ENCODE measurements at regions not wholly inside any gene's neighbourhood (a gene's known extent, or its start where the extent isn't known, plus 50 kb on each side); places are given as distances from the start of the nearest gene placed in this dataset.

DNA sequence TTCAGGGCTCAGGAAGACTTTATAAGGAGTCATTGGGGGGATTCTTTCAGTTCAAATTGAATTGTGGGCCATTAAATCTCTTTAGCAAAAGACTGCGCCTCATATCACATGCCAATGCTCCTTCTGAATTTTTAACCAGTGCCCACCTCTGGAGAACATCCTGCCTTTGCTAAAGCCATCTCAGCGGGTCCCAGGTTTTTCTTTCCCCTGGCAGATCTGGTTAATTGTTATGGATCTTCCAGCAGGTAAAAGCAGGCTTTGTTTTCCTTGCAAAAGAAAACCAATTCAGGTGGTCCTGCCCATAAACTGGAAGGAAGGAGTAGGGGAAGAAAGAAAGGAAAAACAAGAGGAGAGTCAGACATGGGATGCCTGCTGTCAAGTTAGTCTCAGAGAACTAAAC lies 298.2 kb downstream of the LRFN2 start:
- no peaks in the 10 kb centered on the region for H3K36me3 ChIP-seq (ENCODE audit: control insufficient read depth, insufficient read depth, low read length)

DNA sequence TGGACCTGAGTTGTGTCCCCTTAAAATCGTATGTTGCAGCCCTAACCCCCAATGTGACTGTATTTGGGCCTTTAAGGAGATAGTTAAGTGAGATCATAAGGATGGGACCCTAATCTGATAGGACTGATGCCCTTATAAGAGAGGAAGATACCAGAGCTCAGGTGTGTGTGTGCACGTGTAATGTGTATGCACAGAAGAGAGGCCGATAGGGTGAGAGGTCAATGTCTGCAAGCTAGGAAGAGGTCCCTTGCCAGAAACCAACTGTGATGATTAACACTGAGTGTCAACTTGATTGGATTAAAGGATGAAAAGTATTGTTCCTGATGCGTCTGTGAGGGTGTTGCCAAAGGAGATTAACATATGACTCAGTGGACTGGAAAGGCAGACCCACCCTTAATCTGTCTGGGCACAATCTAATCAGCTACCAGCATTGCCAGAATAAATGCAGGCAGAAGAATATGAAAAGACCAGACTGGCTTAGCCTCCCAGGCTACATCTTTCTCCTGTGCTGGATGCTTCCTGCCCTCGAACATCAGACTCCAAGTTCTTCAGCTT lies 299.8 kb downstream of the LRFN2 start:
- no peak overlapping the region for H3K27ac ChIP-seq (ENCODE audit: low read depth, low read length)
- H3K9ac ChIP-seq (ENCODE audit: low read length), result no peak overlapping the region
- peaks cover 5% of the 10 kb centered on the region; the same call in 1 of the 2 replicates for H3K27me3 ChIP-seq (ENCODE audit: control insufficient read depth, insufficient read depth, low read length)

More for the DNA sequence above, 298.2 kb downstream of the LRFN2 start:
- Histone ChIP-seq H3K9me3 (ENCODE audit: control insufficient read depth, insufficient read depth, low read depth, low read length) (no peaks in the 10 kb centered on the region), H3K27ac (ENCODE audit: low read depth, low read length) (no peak overlapping the region; the same call in 1 of the 2 replicates), H3K4me3 (ENCODE audit: low read depth, low read length) (no peak overlapping the region), H3K9ac (ENCODE audit: low read length) (no peak overlapping the region), H3K27me3 (ENCODE audit: control insufficient read depth, insufficient read depth, low read length) (peaks cover 5% of the 10 kb centered on the region; the same call in 1 of the 2 replicates), H3K4me1 (ENCODE audit: control insufficient read depth, insufficient read depth, low read length) (peaks cover 35% of the 10 kb centered on the region)

DNA sequence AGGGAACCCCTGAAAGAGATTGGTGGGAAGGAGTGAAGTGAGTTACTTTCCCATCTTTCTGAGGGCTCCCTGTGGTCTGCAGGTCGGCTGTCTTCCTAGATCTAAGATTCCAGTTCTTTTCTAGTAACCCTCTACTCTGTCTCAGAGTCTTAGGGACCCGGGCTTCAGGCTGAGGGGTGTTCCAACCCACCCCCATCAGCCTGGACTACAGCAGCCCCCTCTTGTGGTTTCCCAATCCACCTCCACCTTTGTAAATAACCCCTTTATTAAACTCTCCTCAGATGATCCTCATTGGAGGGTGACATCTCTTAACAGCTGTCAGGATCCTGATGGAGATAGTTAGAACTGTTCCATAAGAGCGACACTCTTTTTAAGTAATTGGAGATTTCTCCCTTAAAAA lies 300.4 kb downstream of the LRFN2 start:
- no peak overlapping the region for H3K27ac ChIP-seq (ENCODE audit: low read depth, low read length)
- no peaks in the 10 kb centered on the region for H3K36me3 ChIP-seq (ENCODE audit: control insufficient read depth, insufficient read depth, low read length)
- H3K27me3 ChIP-seq (ENCODE audit: control insufficient read depth, insufficient read depth, low read length), result peaks cover 5% of the 10 kb centered on the region; the same call in 1 of the 2 replicates
- no peak overlapping the region for H3K4me3 ChIP-seq (ENCODE audit: low read depth, low read length)
- H3K9ac ChIP-seq (ENCODE audit: low read length), result no peak overlapping the region
- peaks cover 23% of the 10 kb centered on the region for H3K4me1 ChIP-seq (ENCODE audit: control insufficient read depth, insufficient read depth, low read length)
- no peaks in the 10 kb centered on the region for H3K9me3 ChIP-seq (ENCODE audit: control insufficient read depth, insufficient read depth, low read depth, low read length)

More for the DNA sequence above, 299.8 kb downstream of the LRFN2 start:
- Histone ChIP-seq H3K4me1 (ENCODE audit: control insufficient read depth, insufficient read depth, low read length) (peaks cover 23% of the 10 kb centered on the region), H3K9me3 (ENCODE audit: control insufficient read depth, insufficient read depth, low read depth, low read length) (no peaks in the 10 kb centered on the region), H3K36me3 (ENCODE audit: control insufficient read depth, insufficient read depth, low read length) (no peaks in the 10 kb centered on the region), H3K4me3 (ENCODE audit: low read depth, low read length) (no peak overlapping the region)

DNA sequence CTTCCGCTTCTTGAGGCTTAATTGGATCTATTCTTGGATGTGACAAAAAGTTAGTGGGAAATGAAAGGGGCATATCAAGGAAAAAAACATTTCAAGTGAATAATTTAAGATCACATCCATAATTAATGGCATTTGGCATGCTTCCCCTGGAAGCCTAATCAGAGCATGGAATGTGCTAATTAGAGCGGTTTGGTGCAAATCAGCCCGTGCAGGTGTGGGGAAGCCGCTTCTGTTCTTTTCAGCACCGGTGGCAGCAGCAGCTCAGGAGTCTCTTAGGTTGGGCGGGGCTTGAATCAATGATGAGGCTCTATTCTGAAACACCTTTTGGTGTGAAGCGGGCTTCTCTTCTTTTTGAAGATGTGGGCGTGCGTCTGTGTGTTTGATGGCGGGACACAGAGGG lies 301.2 kb downstream of the LRFN2 start:
- H3K9ac ChIP-seq (ENCODE audit: low read length), result no peak overlapping the region
- H3K4me3 ChIP-seq (ENCODE audit: low read depth, low read length), result peak overlapping the region; percentile 17; the same call in 1 of the 2 replicates
- H3K4me1 ChIP-seq (ENCODE audit: control insufficient read depth, insufficient read depth, low read length), result peaks cover 23% of the 10 kb centered on the region
- H3K9me3 ChIP-seq (ENCODE audit: control insufficient read depth, insufficient read depth, low read depth, low read length), result no peaks in the 10 kb centered on the region
- H3K27me3 ChIP-seq (ENCODE audit: control insufficient read depth, insufficient read depth, low read length), result peaks cover 5% of the 10 kb centered on the region; the same call in 1 of the 2 replicates
- H3K36me3 ChIP-seq (ENCODE audit: control insufficient read depth, insufficient read depth, low read length), result no peaks in the 10 kb centered on the region
- no peak overlapping the region for H3K27ac ChIP-seq (ENCODE audit: low read depth, low read length)

DNA sequence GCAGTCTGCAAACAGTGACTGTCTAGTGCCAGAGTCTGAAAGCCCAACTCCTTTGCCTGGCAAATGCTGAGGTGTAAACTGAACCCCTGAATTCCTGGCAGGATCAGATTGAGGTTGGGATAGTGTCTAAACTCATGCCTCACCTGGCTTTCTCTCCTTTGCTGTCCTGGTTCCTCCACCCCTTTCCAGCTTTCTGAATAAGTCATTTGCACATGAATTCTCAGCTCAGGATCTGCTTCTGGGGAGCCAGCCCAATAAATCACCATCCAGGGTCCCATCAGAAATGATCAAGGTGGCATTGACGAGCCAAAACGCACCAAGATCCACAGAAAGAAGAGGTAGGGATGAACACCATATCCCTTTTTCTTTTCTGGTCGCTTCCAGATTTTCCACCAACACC lies 301.6 kb downstream of the LRFN2 start:
- Histone ChIP-seq H3K27ac (ENCODE audit: low read depth, low read length) (no peak overlapping the region), H3K36me3 (ENCODE audit: control insufficient read depth, insufficient read depth, low read length) (no peaks in the 10 kb centered on the region), H3K27me3 (ENCODE audit: control insufficient read depth, insufficient read depth, low read length) (peaks cover 5% of the 10 kb centered on the region; the same call in 1 of the 2 replicates), H3K9me3 (ENCODE audit: control insufficient read depth, insufficient read depth, low read depth, low read length) (no peaks in the 10 kb centered on the region), H3K4me3 (ENCODE audit: low read depth, low read length) (peak overlapping the region; percentile 17; the same call in 1 of the 2 replicates), H3K4me1 (ENCODE audit: control insufficient read depth, insufficient read depth, low read length) (peaks cover 23% of the 10 kb centered on the region), H3K9ac (ENCODE audit: low read length) (no peak overlapping the region)

DNA sequence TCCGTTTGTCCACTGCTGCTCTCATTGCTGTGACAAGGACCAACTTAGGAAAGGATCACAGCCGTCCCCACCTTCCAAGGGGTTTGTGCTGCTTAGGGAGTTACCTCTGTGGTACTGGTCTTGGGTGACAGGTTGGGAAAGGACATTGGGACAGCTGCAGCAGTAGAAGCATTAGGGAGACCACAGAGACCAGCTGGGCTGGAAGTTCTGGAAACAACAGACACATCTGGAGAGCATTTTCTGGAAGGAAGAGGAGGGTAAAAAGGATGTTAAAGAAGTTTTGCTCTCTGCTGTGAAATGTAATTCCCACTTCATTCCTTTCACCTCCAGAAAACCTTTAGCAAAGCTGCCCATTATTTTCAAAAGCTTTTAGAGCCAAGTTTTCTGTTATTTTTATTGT lies 304.2 kb downstream of the LRFN2 start:
- peaks cover 15% of the 10 kb centered on the region for H3K4me1 ChIP-seq (ENCODE audit: control insufficient read depth, insufficient read depth, low read length)
- H3K36me3 ChIP-seq (ENCODE audit: control insufficient read depth, insufficient read depth, low read length), result no peaks in the 10 kb centered on the region
- H3K4me3 ChIP-seq (ENCODE audit: low read depth, low read length), result no peak overlapping the region
- H3K27ac ChIP-seq (ENCODE audit: low read depth, low read length), result no peak overlapping the region
- H3K9me3 ChIP-seq (ENCODE audit: control insufficient read depth, insufficient read depth, low read depth, low read length), result no peaks in the 10 kb centered on the region
- H3K27me3 ChIP-seq (ENCODE audit: control insufficient read depth, insufficient read depth, low read length), result peaks cover 5% of the 10 kb centered on the region; the same call in 1 of the 2 replicates
- H3K9ac ChIP-seq (ENCODE audit: low read length), result no peak overlapping the region

DNA sequence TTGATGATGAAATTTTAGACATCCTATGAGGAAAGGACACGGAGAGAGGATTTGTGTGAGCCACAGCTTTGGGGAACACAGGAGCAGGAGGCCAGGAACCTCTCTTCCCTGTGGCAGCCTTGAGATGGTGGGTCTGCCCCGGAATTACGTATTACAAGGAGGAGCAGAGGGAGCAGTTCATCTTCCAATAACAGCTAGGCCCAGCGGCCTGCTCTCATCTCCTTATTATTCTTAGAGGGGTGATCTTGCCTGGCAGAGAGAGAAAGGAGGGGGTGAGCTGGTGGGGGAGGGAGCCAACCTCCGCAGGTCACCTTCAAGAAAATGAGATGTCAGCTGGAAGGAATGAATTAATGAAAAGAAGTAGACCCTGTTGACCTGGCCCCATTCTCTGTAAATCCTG lies 305.8 kb downstream of the LRFN2 start:
- peaks cover 3% of the 10 kb centered on the region; the same call in 1 of the 2 replicates for H3K27me3 ChIP-seq (ENCODE audit: control insufficient read depth, insufficient read depth, low read length)
- no peak overlapping the region for H3K4me3 ChIP-seq (ENCODE audit: low read depth, low read length)
- H3K4me1 ChIP-seq (ENCODE audit: control insufficient read depth, insufficient read depth, low read length), result peaks cover 13% of the 10 kb centered on the region
- no peak overlapping the region for H3K9ac ChIP-seq (ENCODE audit: low read length)
- H3K9me3 ChIP-seq (ENCODE audit: control insufficient read depth, insufficient read depth, low read depth, low read length), result no peaks in the 10 kb centered on the region
- H3K27ac ChIP-seq (ENCODE audit: low read depth, low read length), result no peak overlapping the region
- no peaks in the 10 kb centered on the region for H3K36me3 ChIP-seq (ENCODE audit: control insufficient read depth, insufficient read depth, low read length)

DNA sequence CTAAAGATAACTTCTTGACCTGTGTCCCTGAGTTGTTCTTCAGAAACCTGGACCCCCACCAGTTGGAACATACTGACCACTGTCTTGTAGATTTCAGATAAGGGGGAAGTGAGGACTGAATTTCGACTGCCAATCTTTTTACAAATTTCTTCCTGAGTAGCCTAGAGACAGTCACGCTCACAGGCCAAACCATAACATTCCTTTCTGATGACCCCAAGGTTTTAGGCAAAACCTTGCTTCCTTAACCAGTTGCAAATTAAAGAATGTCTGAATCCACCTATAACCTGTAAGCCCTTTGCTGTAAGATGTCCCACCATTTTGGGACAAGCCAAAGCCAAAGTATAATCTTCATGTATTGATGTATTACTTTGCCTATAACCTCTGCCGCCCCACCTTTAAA lies 306.9 kb downstream of the LRFN2 start:
- Histone ChIP-seq H3K36me3 (ENCODE audit: control insufficient read depth, insufficient read depth, low read length) (no peaks in the 10 kb centered on the region), H3K27me3 (ENCODE audit: control insufficient read depth, insufficient read depth, low read length) (no peaks in the 10 kb centered on the region), H3K9ac (ENCODE audit: low read length) (no peak overlapping the region), H3K4me3 (ENCODE audit: low read depth, low read length) (no peak overlapping the region), H3K27ac (ENCODE audit: low read depth, low read length) (no peak overlapping the region), H3K9me3 (ENCODE audit: control insufficient read depth, insufficient read depth, low read depth, low read length) (no peaks in the 10 kb centered on the region), H3K4me1 (ENCODE audit: control insufficient read depth, insufficient read depth, low read length) (peaks cover under 1% of the 10 kb centered on the region)

DNA sequence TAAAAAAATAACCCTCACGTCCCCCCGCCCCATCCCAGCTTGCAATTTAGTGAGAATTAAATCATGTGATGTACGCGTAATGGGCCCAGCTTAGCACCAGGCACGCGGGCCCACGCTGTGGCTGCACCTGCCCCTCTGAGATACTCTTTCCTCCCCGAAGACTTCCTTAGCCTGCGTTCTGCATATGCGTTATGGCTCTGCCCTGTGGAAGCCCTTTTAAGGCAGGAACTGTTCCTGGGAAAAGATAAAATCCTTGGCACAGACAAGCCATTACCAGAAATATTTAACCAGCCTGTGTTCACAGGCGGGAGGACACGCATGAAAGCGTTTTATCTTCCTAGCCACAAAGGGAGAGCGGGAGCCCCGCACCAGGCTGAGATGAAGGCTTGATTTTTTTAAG lies 311.0 kb downstream of the LRFN2 start:
- H3K9ac ChIP-seq (ENCODE audit: low read length), result no peak overlapping the region
- H3K4me1 ChIP-seq (ENCODE audit: control insufficient read depth, insufficient read depth, low read length), result no peaks in the 10 kb centered on the region
- no peaks in the 10 kb centered on the region for H3K36me3 ChIP-seq (ENCODE audit: control insufficient read depth, insufficient read depth, low read length)
- H3K4me3 ChIP-seq (ENCODE audit: low read depth, low read length), result no peak overlapping the region
- H3K27me3 ChIP-seq (ENCODE audit: control insufficient read depth, insufficient read depth, low read length), result no peaks in the 10 kb centered on the region
- no peaks in the 10 kb centered on the region for H3K9me3 ChIP-seq (ENCODE audit: control insufficient read depth, insufficient read depth, low read depth, low read length)
- H3K27ac ChIP-seq (ENCODE audit: low read depth, low read length), result no peak overlapping the region

DNA sequence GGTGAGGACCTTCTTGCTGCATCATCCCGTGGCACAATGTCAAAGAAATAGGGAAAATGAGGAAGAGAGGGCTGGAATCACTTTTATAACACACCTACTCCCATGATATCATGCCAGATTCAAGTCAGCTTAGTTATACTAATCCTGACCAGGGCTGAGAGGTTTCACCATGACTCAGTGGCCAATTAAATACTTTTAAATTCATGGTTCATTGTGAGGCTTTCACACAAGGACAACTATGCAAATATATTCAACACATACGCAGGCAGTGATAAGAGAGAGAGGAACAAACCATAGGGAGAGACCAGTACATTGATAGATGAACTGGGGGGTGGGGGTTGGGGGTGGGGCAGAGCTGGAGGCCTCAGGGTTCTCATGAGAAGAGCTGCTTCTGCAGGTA lies 313.1 kb downstream of the LRFN2 start:
- Histone ChIP-seq H3K4me3 (ENCODE audit: low read depth, low read length) (no peak overlapping the region), H3K36me3 (ENCODE audit: control insufficient read depth, insufficient read depth, low read length) (no peaks in the 10 kb centered on the region), H3K9me3 (ENCODE audit: control insufficient read depth, insufficient read depth, low read depth, low read length) (no peaks in the 10 kb centered on the region), H3K27me3 (ENCODE audit: control insufficient read depth, insufficient read depth, low read length) (no peaks in the 10 kb centered on the region), H3K27ac (ENCODE audit: low read depth, low read length) (no peak overlapping the region), H3K4me1 (ENCODE audit: control insufficient read depth, insufficient read depth, low read length) (no peaks in the 10 kb centered on the region; the same call in 1 of the 2 replicates), H3K9ac (ENCODE audit: low read length) (no peak overlapping the region)

DNA sequence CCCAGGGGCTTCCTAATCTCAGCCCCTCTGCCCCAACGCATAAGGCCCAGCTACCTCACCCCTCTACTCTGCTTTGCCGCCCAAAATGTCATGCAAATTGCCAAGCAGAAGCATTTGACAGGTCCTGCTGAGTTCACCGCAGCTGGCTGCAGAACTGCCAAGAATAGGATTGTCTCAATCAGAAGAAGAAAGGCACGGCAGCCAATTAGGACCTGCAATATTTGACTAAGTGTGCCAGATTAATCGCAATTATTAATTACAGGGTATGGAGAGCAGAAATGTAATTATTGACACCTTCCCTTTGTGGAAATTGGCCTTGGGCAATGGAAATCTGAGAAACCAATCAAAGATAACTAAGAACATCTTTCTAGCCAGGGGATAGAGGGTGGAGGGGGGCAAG lies 318.6 kb downstream of the LRFN2 start:
- no peak overlapping the region for H3K4me3 ChIP-seq (ENCODE audit: low read depth, low read length)
- no peak overlapping the region for H3K27ac ChIP-seq (ENCODE audit: low read depth, low read length)
- H3K27me3 ChIP-seq (ENCODE audit: control insufficient read depth, insufficient read depth, low read length), result no peaks in the 10 kb centered on the region
- H3K9me3 ChIP-seq (ENCODE audit: control insufficient read depth, insufficient read depth, low read depth, low read length), result no peaks in the 10 kb centered on the region
- H3K4me1 ChIP-seq (ENCODE audit: control insufficient read depth, insufficient read depth, low read length), result peaks cover 9% of the 10 kb centered on the region
- H3K36me3 ChIP-seq (ENCODE audit: control insufficient read depth, insufficient read depth, low read length), result no peaks in the 10 kb centered on the region
- H3K9ac ChIP-seq (ENCODE audit: low read length), result no peak overlapping the region

Measured in HUES6 (cell line).